ENCODE measurements at regions not wholly inside any gene's neighbourhood (a gene's known extent, or its start where the extent isn't known, plus 50 kb on each side); places are given as distances from the start of the nearest gene placed in this dataset.

DNA sequence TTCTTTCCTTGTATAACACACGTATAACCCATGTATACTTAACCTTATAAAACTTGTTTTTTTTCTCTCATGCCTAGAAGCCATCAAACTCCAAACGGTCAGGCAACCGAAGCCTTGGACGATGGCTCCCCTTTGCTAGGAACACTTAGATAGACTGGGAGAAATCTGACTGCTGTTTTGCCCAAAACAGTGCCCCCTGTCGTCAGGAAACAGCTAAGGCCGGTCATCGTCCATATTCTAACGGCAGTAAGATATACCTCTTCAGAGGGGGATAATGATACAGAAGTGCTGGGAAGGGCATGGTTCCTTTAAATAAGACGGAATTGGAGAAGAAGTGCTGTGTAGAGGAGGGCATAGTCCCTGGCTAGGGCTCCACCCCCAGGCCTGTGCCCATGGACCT, 130.5 kb downstream of the SLC41A2 start:
- TF ChIP-seq, protein P1, sequence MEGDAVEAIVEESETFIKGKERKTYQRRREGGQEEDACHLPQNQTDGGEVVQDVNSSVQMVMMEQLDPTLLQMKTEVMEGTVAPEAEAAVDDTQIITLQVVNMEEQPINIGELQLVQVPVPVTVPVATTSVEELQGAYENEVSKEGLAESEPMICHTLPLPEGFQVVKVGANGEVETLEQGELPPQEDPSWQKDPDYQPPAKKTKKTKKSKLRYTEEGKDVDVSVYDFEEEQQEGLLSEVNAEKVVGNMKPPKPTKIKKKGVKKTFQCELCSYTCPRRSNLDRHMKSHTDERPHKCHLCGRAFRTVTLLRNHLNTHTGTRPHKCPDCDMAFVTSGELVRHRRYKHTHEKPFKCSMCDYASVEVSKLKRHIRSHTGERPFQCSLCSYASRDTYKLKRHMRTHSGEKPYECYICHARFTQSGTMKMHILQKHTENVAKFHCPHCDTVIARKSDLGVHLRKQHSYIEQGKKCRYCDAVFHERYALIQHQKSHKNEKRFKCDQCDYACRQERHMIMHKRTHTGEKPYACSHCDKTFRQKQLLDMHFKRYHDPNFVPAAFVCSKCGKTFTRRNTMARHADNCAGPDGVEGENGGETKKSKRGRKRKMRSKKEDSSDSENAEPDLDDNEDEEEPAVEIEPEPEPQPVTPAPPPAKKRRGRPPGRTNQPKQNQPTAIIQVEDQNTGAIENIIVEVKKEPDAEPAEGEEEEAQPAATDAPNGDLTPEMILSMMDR (IDR thresholded peaks at IDR 0.05; ENCODE audit: control insufficient read depth, extremely low read depth, insufficient read depth) = peak; percentile 38; the same call in 1 of the 2 replicates
- no peak overlapping the region for H3K4me3 ChIP-seq (ENCODE audit: low read depth, low read length)
- DNase-seq (ENCODE audit: low read depth) = no peak

DNA sequence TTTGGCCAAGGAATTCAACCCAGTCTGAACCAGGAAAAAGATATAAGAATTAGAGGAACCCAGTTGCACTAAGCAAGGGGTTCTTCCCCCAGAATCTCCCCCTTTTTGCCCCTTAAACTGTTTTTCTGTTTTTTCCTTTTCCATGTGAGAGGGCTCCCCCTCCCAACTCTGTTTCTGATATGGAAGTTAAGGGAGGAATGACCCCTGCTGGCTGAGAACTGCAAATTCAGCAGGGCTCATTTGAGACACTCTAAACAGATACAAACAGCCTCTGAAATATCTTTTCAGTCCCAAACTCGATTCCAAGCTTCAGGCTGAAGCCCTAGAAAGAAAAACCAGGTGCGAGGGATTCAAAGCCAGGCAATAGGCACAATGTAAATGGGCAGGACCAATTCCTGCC, 132.7 kb downstream of the SLC41A2 start:
- H3K4me3 ChIP-seq (ENCODE audit: low read depth, low read length) = no peak overlapping the region
- TF ChIP-seq, protein P1 (IDR thresholded peaks at IDR 0.05; ENCODE audit: control insufficient read depth, extremely low read depth, insufficient read depth) = no peak
- DNase-seq (ENCODE audit: low read depth) = no peak

DNA sequence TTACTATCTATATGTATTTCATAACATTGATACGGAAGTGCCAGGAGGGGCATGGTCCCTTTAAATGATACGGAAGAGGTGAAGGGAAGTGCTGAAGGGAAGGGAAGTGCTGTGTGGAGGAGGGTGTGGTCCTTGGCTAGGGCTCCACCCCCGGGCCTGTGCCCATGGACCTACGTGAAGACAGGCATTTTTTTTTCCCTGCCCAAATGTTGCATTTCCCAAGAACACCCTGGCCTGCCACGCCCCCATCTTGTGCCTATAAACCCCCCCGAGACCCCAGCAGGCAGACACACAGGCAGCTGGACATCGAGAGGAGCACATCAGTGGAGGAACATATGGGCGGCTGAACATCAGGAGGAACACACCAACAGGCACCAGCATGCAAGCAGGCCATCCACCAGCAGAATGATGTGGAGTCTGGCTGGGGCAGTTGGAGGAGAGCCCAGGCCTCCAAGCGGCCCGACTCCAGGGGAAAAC, 134.1 kb downstream of the SLC41A2 start:
- TF ChIP-seq, protein P1 (IDR thresholded peaks at IDR 0.05; ENCODE audit: control insufficient read depth, extremely low read depth, insufficient read depth) = no peak
- H3K4me3 ChIP-seq (ENCODE audit: low read depth, low read length) = no peak overlapping the region
- no peak for DNase-seq (ENCODE audit: low read depth)

DNA sequence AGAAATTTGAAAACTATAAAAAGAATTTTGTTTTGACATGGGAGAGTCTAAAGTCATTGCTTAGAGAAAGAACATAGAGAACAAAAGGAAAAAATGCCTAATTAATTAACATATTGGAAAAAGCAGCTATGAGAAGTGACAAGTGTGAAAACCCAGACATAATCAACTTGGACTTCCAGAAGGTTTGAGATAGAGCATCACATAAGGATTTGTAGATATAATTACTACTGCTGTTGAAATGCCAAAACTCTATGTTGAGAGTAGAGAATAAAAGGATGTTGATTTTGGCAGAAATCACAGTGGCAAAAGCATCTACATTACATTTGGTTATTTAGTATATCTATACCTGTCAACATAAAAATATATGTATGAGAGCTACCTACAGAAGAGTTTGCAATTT, 135.1 kb downstream of the SLC41A2 start:
- TF ChIP-seq, protein P1 (IDR thresholded peaks at IDR 0.05; ENCODE audit: control insufficient read depth, extremely low read depth, insufficient read depth) = no peak
- no peak overlapping the region for H3K4me3 ChIP-seq (ENCODE audit: low read depth, low read length)
- DNase-seq (ENCODE audit: low read depth) = no peak

DNA sequence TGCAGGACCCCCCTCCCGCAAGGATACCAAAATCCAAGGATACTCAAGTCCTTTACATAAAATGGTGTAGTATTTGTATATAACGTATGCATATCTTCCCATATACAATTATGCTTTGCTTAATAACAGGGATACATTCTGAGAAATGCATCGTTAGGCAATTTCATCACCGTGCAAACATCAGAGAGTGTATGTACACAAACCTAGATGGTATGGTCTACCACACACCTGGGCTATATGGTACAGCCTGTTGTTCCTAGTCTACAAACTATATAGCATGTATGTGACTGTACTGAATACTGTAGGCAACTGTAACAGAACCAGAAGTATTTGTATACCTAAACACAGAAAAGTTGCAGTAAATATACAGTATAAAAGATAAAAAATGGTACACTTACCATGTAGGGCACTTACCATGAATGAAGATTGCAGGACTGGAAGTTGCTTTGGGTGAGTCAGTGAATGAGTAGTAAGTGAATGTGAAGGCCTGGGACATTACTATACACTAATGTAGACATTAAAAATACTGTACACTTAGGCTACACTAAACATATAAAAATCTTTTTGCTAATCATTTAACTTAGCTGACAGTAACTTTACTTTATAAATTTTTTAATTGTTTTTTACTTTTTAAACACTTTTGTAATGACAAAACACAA, 141.1 kb downstream of the SLC41A2 start:
- no peak for DNase-seq (ENCODE audit: low read depth)
- TF ChIP-seq, protein P1 (IDR thresholded peaks at IDR 0.05; ENCODE audit: control insufficient read depth, extremely low read depth, insufficient read depth) = no peak
- H3K4me3 ChIP-seq (ENCODE audit: low read depth, low read length) = no peak overlapping the region

DNA sequence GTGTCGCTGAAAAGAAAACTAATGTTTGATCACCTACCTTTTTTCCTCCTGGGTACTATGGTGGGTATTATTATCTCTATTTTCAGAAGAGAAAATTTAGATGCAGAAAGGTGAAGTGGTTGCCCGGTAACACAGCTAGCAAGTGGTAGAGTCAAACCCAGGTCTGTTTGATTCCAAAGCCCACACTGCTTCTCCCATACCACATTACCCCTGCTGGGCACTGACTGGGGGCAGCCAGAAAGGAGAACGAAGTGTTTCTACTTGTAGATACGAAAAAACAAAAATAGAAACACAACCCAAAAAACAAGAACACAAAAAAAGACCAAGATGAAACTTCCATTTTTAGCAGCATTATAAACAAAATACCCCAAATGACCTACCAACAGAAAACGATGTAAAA, 142.2 kb downstream of the SLC41A2 start:
- TF ChIP-seq, protein P1 (IDR thresholded peaks at IDR 0.05; ENCODE audit: control insufficient read depth, extremely low read depth, insufficient read depth) = no peak
- DNase-seq (ENCODE audit: low read depth) = no peak
- H3K4me3 ChIP-seq (ENCODE audit: low read depth, low read length) = no peak overlapping the region

DNA sequence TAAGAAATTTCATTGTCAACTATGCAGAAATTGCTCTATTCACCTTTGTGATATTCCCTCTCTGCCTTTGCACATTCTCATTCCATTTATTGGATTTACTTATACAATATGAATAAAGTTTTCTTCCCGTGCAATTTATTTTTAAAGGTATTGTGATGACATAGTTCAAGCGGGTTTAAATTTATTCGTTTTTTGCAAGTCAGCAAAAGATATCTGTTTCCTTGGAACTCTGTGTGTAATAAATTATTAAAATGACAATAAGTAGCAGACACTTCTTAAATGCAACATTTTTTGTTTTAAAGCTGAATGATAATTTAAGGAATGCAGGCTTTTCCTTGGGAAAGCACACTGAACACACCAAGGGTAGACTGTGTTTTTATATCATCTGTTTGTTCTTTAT, 143.1 kb downstream of the SLC41A2 start:
- no peak for DNase-seq (ENCODE audit: low read depth)
- H3K4me3 ChIP-seq (ENCODE audit: low read depth, low read length) = no peak overlapping the region
- TF ChIP-seq, protein P1 (IDR thresholded peaks at IDR 0.05; ENCODE audit: control insufficient read depth, extremely low read depth, insufficient read depth) = no peak
